ENCODE measurements at regions not wholly inside any gene's neighbourhood (a gene's known extent, or its start where the extent isn't known, plus 50 kb on each side); places are given as distances from the start of the nearest gene placed in this dataset.

- TF ChIP-seq CTCF (IDR thresholded peaks at IDR 0.05) = no peak
- no peak for TF ChIP-seq POLR2A (IDR thresholded peaks at IDR 0.05)
Observed at GRCh38 chr16:16988963-16989362, 481.8 kb downstream of the XYLT1 start.
